H1 (cell line): ENCODE measurements at regions not wholly inside any gene's neighbourhood (a gene's known extent, or its start where the extent isn't known, plus 50 kb on each side); places are given as distances from the start of the nearest gene placed in this dataset.

ENCODE experiments used
- CTCF ChIA-PET: fragments of 300-600 bp; sonication (Branson Sonifier 250); formaldehyde crosslinking; loops from one replicate; lab custom pipeline; 2021; ENCODE audit not compliant: partially characterized antibody; lab: Charles Lee
- POLR2A ChIA-PET: fragments of 300-600 bp; sonication (Branson Sonifier 250); formaldehyde crosslinking; loops from one replicate; lab custom pipeline; 2021; ENCODE audit warnings: inconsistent platforms; ENCODE audit not compliant: partially characterized antibody; lab: Charles Lee
- DNase-seq, 2 experiments: peaks; one replicate each; pipeline versions ENCODE4 v3.0.0 to v3.0.0-alpha.2; 2010 to 2022; ENCODE audit warnings: low spot score in 2 of 2, low read depth in 1 of 2, mixed read lengths in 1 of 2
- FAIRE-seq: peaks from 2 replicates; lab custom pipeline; 2011; peaks lifted over from hg19 to GRCh38; lab: Jason Lieb, UNC
- H2AFZ ChIP-seq: 2 replicates; pipeline ENCODE4 v1.8.1; 2012; ENCODE audit warnings: low read length, inconsistent platforms
- H2AK5ac ChIP-seq: 2 replicates; pipeline ENCODE4 v1.6.1; 2013; ENCODE audit warnings: low read depth, low read length
- H2BK120ac ChIP-seq: replicated peaks from 2 replicates; pipeline ENCODE3; 2013; ENCODE audit warnings: low read depth, low read length, inconsistent platforms
- H2BK12ac ChIP-seq: 2 replicates; pipeline ENCODE4 v1.6.1; 2013; ENCODE audit warnings: low read depth, low read length
- H2BK15ac ChIP-seq: 2 replicates; pipeline ENCODE4 v1.6.1; 2013; ENCODE audit warnings: low read length
- H2BK20ac ChIP-seq: 2 replicates; pipeline ENCODE4 v1.6.1; 2013; ENCODE audit warnings: low read length
- H2BK5ac ChIP-seq: 2 replicates; pipeline ENCODE4 v1.6.1; 2013; ENCODE audit warnings: low read depth, low read length
- H3K14ac ChIP-seq: 2 replicates; pipeline ENCODE4 v1.6.1; 2013; ENCODE audit warnings: inconsistent platforms; ENCODE audit not compliant: insufficient read length
- H3K18ac ChIP-seq: 2 replicates; pipeline ENCODE4 v1.6.1; 2013; ENCODE audit warnings: low read length; ENCODE audit errors: extremely low read depth
- H3K23ac ChIP-seq: 2 replicates; pipeline ENCODE4 v1.6.1; 2013; ENCODE audit warnings: inconsistent platforms; ENCODE audit not compliant: insufficient read length
- H3K23me2 ChIP-seq: 2 replicates; pipeline ENCODE4 v1.6.1; 2013; ENCODE audit warnings: low read depth, low read length
- H3K27ac ChIP-seq: 2 replicates; pipeline ENCODE4 v1.6.1; 2011; ENCODE audit warnings: low read depth, low read length, inconsistent platforms
- H3K27me3 ChIP-seq, 4 experiments: replicated peaks in 1 of 4; 1 replicate in 1 of 4; 2 replicates in 3 of 4; pipeline versions ENCODE4 v1.6.1 to v1.8.1; 2011 to 2013; ENCODE audit warnings: low read length in 3 of 4, mild to moderate bottlenecking in 3 of 4, inconsistent platforms in 2 of 4, mixed read lengths in 2 of 4, moderate library complexity in 1 of 4; ENCODE audit not compliant: control insufficient read depth in 3 of 4, insufficient read depth in 3 of 4; ENCODE audit errors: extremely low read depth in 1 of 4
- H3K36me3 ChIP-seq, 4 experiments: 2 replicates each; pipeline versions ENCODE4 v1.6.1 to v1.8.1; 2011 to 2013; ENCODE audit warnings: mild to moderate bottlenecking in 4 of 4, low read length in 3 of 4, moderate library complexity in 2 of 4, control low read depth in 1 of 4, inconsistent platforms in 1 of 4; ENCODE audit not compliant: insufficient read depth in 4 of 4, control insufficient read depth in 2 of 4
- H3K4ac ChIP-seq: replicated peaks from 2 replicates; pipeline ENCODE3; 2013; ENCODE audit warnings: low read length, low read depth, mixed read lengths, inconsistent platforms; ENCODE audit not compliant: insufficient read length
- H3K4me1 ChIP-seq, 4 experiments: replicated peaks in 1 of 4; 1 replicate in 1 of 4; 2 replicates in 3 of 4; pipeline versions ENCODE4 v1.6.1 to v1.8.1; 2011 to 2013; ENCODE audit warnings: low read length in 3 of 4, inconsistent platforms in 2 of 4, mixed read lengths in 1 of 4; ENCODE audit not compliant: insufficient read depth in 4 of 4, control insufficient read depth in 3 of 4
- H3K4me2 ChIP-seq, 2 experiments: 2 replicates each; pipeline versions ENCODE4 v1.6.1 to v1.8.1; 2011 to 2013; ENCODE audit warnings: low read depth in 2 of 2, low read length in 2 of 2, control low read depth in 1 of 2, inconsistent platforms in 1 of 2, mild to moderate bottlenecking in 1 of 2; ENCODE audit not compliant: insufficient read depth in 1 of 2
- H3K4me3 ChIP-seq, 4 experiments: fragments of 200-600, 300-600 bp in 1 of 4; sonication (generic), shearing (Covaris generic), sonication (Bioruptor Twin) in 1 of 4; 2 replicates each; pipeline versions ENCODE4 v1.5.1 to v1.8.1; 2011 to 2016; ENCODE audit warnings: low read length in 4 of 4, low read depth in 3 of 4, control low read depth in 2 of 4, inconsistent platforms in 2 of 4, mild to moderate bottlenecking in 2 of 4, mixed read lengths in 1 of 4, moderate library complexity in 1 of 4; ENCODE audit not compliant: insufficient read depth in 2 of 4; ENCODE audit errors: extremely low read depth in 1 of 4
- H3K56ac ChIP-seq: replicated peaks from 2 replicates; pipeline ENCODE3; 2013; ENCODE audit warnings: low read depth, mild to moderate bottlenecking, mixed read lengths, low read length, inconsistent platforms; ENCODE audit not compliant: insufficient read length
- H3K79me1 ChIP-seq: 2 replicates; pipeline ENCODE4 v1.6.1; 2013; ENCODE audit warnings: low read depth, low read length, control low read depth
- H3K79me2 ChIP-seq, 2 experiments: 2 replicates each; pipeline versions ENCODE4 v1.6.1 to v1.8.1; 2012 to 2013; ENCODE audit warnings: low read length in 2 of 2, mild to moderate bottlenecking in 2 of 2, inconsistent platforms in 1 of 2; ENCODE audit not compliant: insufficient read depth in 2 of 2, control insufficient read depth in 1 of 2
- H3K9ac ChIP-seq, 4 experiments: replicated peaks in 1 of 4; 1 replicate in 1 of 4; 2 replicates in 3 of 4; pipeline versions ENCODE4 v1.6.1 to v1.8.1; 2011 to 2013; ENCODE audit warnings: low read depth in 3 of 4, low read length in 3 of 4, control low read depth in 2 of 4, mild to moderate bottlenecking in 2 of 4, moderate library complexity in 2 of 4, inconsistent platforms in 1 of 4; ENCODE audit errors: extremely low read depth in 1 of 4
- H3K9me3 ChIP-seq, 2 experiments: 2 replicates each; pipeline versions ENCODE4 v1.6.1 to v1.8.1; 2012 to 2013; ENCODE audit warnings: mild to moderate bottlenecking in 2 of 2, moderate library complexity in 2 of 2, control low read depth in 1 of 2, inconsistent platforms in 1 of 2, low read depth in 1 of 2, low read length in 1 of 2, mixed read lengths in 1 of 2; ENCODE audit not compliant: insufficient read depth in 2 of 2
- H4K20me1 ChIP-seq, 2 experiments: replicated peaks in 1 of 2; 2 replicates each; pipeline versions ENCODE3 to v1.8.1; 2011 to 2013; ENCODE audit warnings: inconsistent platforms in 2 of 2, low read length in 2 of 2, mild to moderate bottlenecking in 1 of 2; ENCODE audit not compliant: insufficient read depth in 2 of 2, control insufficient read depth in 1 of 2
- H4K5ac ChIP-seq: 2 replicates; pipeline ENCODE4 v1.6.1; 2013; ENCODE audit warnings: low read length, low read depth, mixed read lengths, inconsistent platforms; ENCODE audit not compliant: insufficient read length
- H4K8ac ChIP-seq: 2 replicates; pipeline ENCODE4 v1.8.0; 2013; ENCODE audit warnings: mild to moderate bottlenecking, moderate library complexity, low read length, inconsistent platforms; ENCODE audit not compliant: insufficient read depth; ENCODE audit errors: extremely low read depth
- H4K91ac ChIP-seq: replicated peaks from 2 replicates; pipeline ENCODE3; 2013; ENCODE audit warnings: low read length, mixed read lengths, inconsistent platforms; ENCODE audit not compliant: insufficient read length
- ASH2L ChIP-seq: fragments of 200-600, 300-600 bp; sonication (generic); IDR thresholded peaks from one replicate; pipeline ENCODE4 v1.7.1; 2017; ENCODE audit warnings: low read length
- ATF3 ChIP-seq: IDR thresholded peaks from 2 replicates; pipeline ENCODE4 v1.6.1; 2011; ENCODE audit warnings: low read depth, mild to moderate bottlenecking, low read length; ENCODE audit not compliant: insufficient read depth
- BRCA1 ChIP-seq: IDR thresholded peaks from 2 replicates; pipeline ENCODE4 v1.6.1; 2012; ENCODE audit warnings: low read depth, low read length, improper control_type of control experiment
- CBX5 ChIP-seq: fragments of 300-800, 300-1000 bp; sonication (generic); IDR thresholded peaks from 2 replicates; pipeline ENCODE4 v1.7.1; 2016; ENCODE audit warnings: antibody characterized with exemption, low read length, low read depth
- CEBPB ChIP-seq: IDR thresholded peaks from 2 replicates; pipeline ENCODE4 v1.6.1; 2012; ENCODE audit warnings: low read depth, low read length
- CTBP2 ChIP-seq: IDR thresholded peaks from 2 replicates; pipeline ENCODE4 v1.7.0; 2011; ENCODE audit warnings: borderline replicate concordance, mild to moderate bottlenecking, moderate library complexity, mixed read lengths, low read length; ENCODE audit not compliant: insufficient read depth, insufficient read length
- EP300 ChIP-seq, 2 experiments: IDR thresholded peaks; 1 replicate in 1 of 2; 2 replicates in 1 of 2; pipeline ENCODE4 v1.6.1; 2011 to 2012; ENCODE audit warnings: low read depth in 2 of 2, low read length in 2 of 2, mild to moderate bottlenecking in 2 of 2, borderline replicate concordance in 1 of 2, inconsistent platforms in 1 of 2, moderate library complexity in 1 of 2
- HDAC2 ChIP-seq, 2 experiments: fragments of 300-600 bp in 1 of 2; sonication (generic) in 1 of 2; IDR thresholded peaks; 2 replicates each; pipeline ENCODE4 v1.6.1; 2011 to 2012; ENCODE audit warnings: low read depth in 2 of 2, low read length in 2 of 2, mild to moderate bottlenecking in 2 of 2, moderate library complexity in 2 of 2, borderline replicate concordance in 1 of 2, inconsistent platforms in 1 of 2
- NRF1 ChIP-seq: IDR thresholded peaks from 2 replicates; pipeline ENCODE4 v1.6.1; 2011; ENCODE audit warnings: mild to moderate bottlenecking, low read depth, low read length, improper control_type of control experiment
- PHF8 ChIP-seq: fragments of 200-600 bp; sonication (generic); conservative IDR thresholded peaks from 2 replicates; pipeline ENCODE4 v1.7.1; 2012; ENCODE audit warnings: low read depth, mild to moderate bottlenecking, inconsistent platforms, low read length, moderate library complexity
- SIRT6 ChIP-seq: IDR thresholded peaks from one replicate; pipeline ENCODE4 v1.7.1; 2012; ENCODE audit warnings: low read length, inconsistent platforms
- SIX5 ChIP-seq: IDR thresholded peaks from 2 replicates; pipeline ENCODE4 v1.6.1; 2011; ENCODE audit warnings: mild to moderate bottlenecking, low read depth, low read length
- SP4 ChIP-seq: IDR thresholded peaks from 2 replicates; pipeline ENCODE4 v1.6.1; 2012; ENCODE audit warnings: low read length, inconsistent platforms
- TAF1 ChIP-seq: IDR thresholded peaks from 2 replicates; pipeline ENCODE4 v1.6.1; 2011; ENCODE audit warnings: mild to moderate bottlenecking, low read depth, low read length
- TBP ChIP-seq: IDR thresholded peaks from 2 replicates; pipeline ENCODE4 v1.6.1; 2011; ENCODE audit warnings: low read depth, low read length, improper control_type of control experiment
- YY1 ChIP-seq: IDR thresholded peaks from 2 replicates; pipeline ENCODE4 v1.6.1; 2011; ENCODE audit warnings: low read depth, mild to moderate bottlenecking, low read length
- WGBS, 2 experiments: shearing (Covaris generic) in 1 of 2; methylation state at CpG; one replicate each; pipeline versions ENCODE4 v1.1.6 to v1.1.7; 2013 to 2015; ENCODE audit warnings: low lambda C conversion rate in 2 of 2, mixed read lengths in 2 of 2, inconsistent platforms in 1 of 2, low coverage in 1 of 2, missing lambda C conversion rate in 1 of 2; ENCODE audit not compliant: insufficient replicate concordance in 2 of 2, insufficient coverage in 1 of 2, insufficient read length in 1 of 2; ENCODE audit errors: extremely low coverage in 1 of 2, missing lambda C conversion rate in 1 of 2; 5-methylcytosine and 5-hydroxymethylcytosine counted together

DNA sequence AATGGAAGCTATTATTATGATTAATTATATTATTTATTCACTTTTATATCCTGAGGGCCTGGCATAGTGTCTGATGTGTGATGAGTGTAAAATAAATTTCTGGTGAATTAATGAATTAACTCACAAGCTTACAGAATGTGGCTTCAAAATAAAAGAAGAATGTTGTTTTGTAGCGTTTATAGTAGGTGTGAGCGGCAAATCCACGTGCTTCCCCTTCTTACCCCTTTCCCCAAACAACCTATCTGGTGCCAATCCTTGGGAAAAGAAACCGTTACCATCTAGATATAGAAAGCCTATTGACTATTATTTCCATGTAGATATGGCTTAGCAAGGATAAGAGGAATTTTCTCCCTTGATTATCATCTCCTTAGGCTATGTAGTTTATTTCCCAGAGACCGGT, 144.6 kb upstream of the CITED2 start:
- POLR2A ChIA-PET, result interaction anchor here (1.0 kb wide), 1 partner anchor 146 kb away, joined by 4 read pairs; no protein-coding TSS in a partner anchor
- Histone ChIP-seq H3K23me2 (no peaks in the 10 kb centered on the region), H4K91ac (no peak overlapping the region), H2BK5ac (no peak overlapping the region), H4K8ac (no peak overlapping the region), H2BK15ac (no peak overlapping the region), H3K9me3 (no peaks in the 10 kb centered on the region), H3K9ac (no peak overlapping the region), H3K4ac (no peak overlapping the region), H3K79me2 (no peaks in the 10 kb centered on the region), H2BK12ac (no peak overlapping the region), H2AK5ac (no peak overlapping the region), H3K4me1 (no peaks in the 10 kb centered on the region), H3K23ac (no peak overlapping the region), H3K56ac (no peak overlapping the region), H4K5ac (no peak overlapping the region), H3K4me2 (no peak overlapping the region), H2BK120ac (no peak overlapping the region), H3K79me1 (no peaks in the 10 kb centered on the region), H2BK20ac (no peak overlapping the region), H3K27ac (no peak overlapping the region), H3K18ac (no peak overlapping the region), H4K20me1 (no peaks in the 10 kb centered on the region), H3K36me3 (no peaks in the 10 kb centered on the region), H3K27me3 (no peaks in the 10 kb centered on the region), H2AFZ (no peak overlapping the region), H3K4me3 (no peak overlapping the region), H3K14ac (no peak overlapping the region)
- DNase-seq, result no peak
- CTCF ChIA-PET, result no interaction called here
- FAIRE-seq, result no peak
- 91% methylated on average over 5 of the region's 5 CpGs; no CpG with 5 or more reads in 1 of the 2 experiments for WGBS, 2 experiments
- TF ChIP-seq EP300 (IDR thresholded peaks at IDR 0.05; ENCODE audit: borderline replicate concordance in 1 of 2, low read depth in 2 of 2, low read length in 2 of 2) (no peak), BRCA1 (no peak), CBX5 (no peak), CEBPB (no peak), ATF3 (no peak), PHF8 (no peak), YY1 (no peak), SP4 (no peak), NRF1 (no peak), HDAC2 (IDR thresholded peaks at IDR 0.05; ENCODE audit: borderline replicate concordance in 1 of 2, low read depth in 2 of 2, low read length in 2 of 2) (no peak), CTBP2 (no peak), TBP (no peak), SIRT6 (no peak), SIX5 (no peak), ASH2L (no peak), TAF1 (no peak)
